ENCODE measurements at regions not wholly inside any gene's neighbourhood (a gene's known extent, or its start where the extent isn't known, plus 50 kb on each side); places are given as distances from the start of the nearest gene placed in this dataset.
"Not testable (repeated sequence)": the region's sequence is repeated elsewhere in the genome, so short reads cannot be mapped to it uniquely, and the experiment has no call there.

DNA sequence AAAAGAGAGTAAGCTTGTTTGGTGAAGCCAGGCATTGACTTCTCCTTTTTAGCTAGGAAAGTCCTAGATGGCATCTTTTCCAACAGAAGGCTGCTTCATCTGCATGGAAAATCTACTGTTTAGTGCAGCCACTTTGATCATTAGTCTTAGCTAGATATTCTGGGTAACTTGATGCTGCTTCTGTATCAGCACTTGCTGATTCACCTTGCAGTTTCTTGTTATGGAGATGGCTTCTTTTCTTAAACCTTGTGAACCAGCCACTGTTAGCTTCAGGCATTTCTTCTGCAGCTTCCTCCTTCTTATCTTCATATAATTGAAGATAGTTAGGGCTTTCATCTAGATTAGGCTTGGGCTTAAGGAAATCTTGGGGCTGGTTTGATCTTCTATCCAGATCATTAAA is 639.7 kb downstream of the TDRD15 start:
- DNase-seq (ENCODE audit: low read depth in 4 of 4, low spot score in 1 of 4): no peak

DNA sequence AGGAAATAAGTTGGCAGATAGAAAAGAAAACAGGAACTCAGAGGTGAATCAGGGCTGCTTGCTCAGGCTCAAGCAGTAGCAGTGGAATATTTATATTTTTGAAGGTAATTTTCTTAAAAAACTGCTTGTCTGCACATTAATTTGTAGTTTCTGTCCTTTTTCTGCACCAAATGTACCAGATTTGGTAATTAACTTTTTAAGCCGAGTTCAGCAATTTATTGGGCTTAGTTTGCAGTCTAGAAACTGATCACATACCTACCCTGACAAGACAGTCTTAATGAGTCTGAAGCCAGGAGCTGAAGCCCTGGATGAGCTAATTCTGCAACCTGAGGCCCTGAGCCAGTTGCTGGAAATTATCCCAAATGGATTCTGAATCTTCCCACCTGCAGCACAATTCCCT is 647.0 kb downstream of the TDRD15 start:
- no peak for DNase-seq (ENCODE audit: low read depth in 4 of 4, low spot score in 1 of 4)

DNA sequence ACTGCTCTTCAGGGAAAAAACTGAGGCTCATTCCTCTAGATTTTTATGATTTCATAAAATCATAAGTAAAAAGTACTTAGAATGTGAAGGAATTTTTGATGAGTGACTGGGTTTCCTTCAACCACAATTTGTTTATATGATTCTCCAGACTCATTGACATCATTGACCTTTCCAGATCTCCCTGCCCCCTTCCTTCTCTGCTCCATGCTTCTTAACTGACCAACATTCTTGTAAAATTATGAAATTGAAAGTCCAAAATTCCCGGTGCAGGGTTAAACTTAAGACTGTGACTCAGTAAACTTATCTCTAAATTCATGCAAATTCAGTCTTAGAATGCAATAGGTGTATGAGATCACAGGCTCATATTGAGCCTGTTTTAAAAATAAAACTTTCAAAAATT is 648.9 kb downstream of the TDRD15 start:
- DNase-seq (ENCODE audit: low read depth in 4 of 4, low spot score in 1 of 4): no peak

DNA sequence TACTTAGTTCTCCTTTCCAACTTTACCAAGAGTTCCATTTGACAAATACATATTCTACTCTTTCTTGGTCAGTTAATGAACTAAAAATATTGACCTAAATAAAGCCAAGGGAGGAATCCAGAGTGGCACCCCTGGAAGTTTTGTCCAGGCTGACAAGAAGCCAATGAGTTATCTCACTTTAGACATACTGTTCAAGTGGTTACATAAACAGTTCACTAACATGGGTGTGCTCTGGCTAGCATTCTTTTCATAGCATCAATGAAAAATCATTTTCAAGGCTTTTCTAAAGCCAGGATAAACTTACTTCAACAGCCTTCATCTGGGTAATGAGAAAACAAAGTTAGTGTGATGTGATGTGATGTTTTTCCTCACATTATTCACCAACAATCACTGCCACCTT is 649.4 kb downstream of the TDRD15 start:
- no peak for DNase-seq (ENCODE audit: low read depth in 4 of 4, low spot score in 1 of 4)

DNA sequence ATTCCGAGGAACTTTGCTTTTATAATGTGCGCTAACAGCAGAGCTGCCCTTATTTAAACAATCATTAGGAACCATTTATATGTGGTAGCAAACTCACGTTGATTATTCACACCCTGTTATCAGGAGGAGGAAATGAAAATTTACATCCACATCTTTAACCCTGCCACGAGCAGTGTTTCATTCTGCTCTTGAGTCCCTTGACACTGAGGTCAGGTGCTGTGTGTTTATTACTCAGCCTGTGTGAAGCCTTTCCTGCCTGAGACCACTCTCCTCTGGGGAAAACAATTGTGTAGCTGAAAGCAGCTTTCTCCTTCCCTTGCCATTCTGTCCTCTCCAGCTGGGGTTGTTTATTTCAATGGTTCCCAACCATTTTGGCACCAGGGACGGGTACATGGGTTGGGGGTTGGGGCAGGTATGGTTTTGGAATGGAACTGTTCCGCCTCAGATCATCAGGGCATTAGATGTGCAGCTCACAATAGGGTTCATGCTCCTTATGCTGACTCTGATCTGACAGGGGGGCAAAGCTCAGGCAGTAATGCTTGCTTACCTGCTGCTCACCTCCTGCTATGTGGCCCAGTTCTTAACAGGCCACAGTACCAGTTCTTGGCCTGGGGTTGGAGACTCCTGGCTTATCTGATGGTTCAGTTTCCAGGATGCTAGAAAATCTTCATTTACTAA is 651.1 kb downstream of the TDRD15 start:
- DNase-seq (ENCODE audit: low read depth in 4 of 4, low spot score in 1 of 4): no peak

DNA sequence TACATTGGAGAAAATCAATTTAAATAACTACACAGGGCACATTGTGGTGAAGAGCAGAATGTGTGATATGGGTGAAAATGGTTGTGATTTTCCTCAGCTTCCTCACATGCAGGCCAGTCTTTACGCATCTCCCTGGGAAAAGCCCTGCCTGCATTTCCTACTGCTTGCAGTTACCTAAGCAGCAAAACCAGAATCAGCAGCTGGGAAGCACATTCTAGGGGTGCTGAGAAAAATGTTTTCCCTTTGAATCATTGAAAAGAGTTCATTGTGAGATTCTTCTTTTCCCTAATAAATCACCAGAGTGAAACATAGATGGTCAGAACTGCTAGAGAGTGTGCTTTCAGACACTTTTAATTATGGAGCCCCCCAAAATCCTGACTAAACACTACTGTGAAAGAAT is 656.0 kb downstream of the TDRD15 start:
- no peak for DNase-seq (ENCODE audit: low read depth in 4 of 4, low spot score in 1 of 4)

DNA sequence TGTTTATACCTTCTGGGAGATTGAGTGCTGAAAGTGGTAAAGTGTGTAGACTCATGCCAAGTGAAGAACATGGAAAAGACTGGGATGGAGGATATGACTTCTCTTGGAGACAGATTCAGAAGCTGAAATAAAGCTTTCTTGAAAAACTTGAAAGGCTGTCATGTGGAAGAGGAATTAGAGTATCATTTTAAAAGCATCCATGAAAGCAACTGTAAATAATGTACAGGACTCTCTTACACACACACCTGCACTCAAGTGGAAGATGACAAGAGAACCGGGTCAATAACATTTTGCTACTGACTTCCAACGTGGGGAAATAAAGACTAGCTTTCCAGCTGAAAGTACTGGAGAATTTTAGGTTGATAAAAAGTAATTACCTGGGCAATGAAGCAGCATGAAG is 658.2 kb downstream of the TDRD15 start:
- no peak for DNase-seq (ENCODE audit: low read depth in 4 of 4, low spot score in 1 of 4)

DNA sequence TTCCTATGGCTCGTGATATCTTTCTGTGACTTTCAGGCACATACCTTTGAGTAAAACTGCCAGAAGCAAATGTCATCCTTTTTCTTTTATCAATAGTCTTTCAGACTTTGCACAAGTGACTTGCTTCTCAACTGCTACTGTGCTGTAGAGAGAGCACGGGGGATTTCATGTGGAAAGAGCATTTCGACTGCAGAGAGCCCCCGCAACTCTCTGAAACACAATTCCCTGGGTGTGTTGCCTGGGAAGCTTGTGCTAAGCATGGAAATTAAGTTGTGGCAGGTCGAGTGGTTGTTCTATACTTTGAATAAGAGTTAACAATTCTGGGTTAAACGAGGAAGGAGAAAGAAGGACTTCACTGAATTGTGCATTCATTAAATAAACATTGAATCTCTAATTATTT is 659.1 kb downstream of the TDRD15 start:
- no peak for DNase-seq (ENCODE audit: low read depth in 4 of 4, low spot score in 1 of 4)

DNA sequence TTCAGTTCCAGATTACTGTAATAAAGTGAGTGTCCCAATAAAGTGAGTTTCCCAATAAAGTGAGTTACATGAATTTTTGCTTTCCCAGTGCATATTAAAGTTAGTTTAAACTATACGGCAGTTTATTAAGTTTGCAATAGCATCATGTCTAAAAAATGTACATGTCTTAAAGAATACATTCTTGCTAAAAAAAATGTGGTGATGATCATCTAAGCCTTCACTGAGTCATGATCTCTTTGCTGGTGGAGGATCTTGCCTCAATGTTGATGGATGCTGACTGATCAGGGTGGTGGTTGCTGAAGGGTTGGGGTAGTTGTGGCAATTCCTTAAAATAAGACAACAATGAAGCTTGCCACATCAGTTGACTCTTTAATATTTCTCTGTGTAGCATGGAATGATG is 664.2 kb downstream of the TDRD15 start:
- no peak for DNase-seq (ENCODE audit: low read depth in 4 of 4, low spot score in 1 of 4)

DNA sequence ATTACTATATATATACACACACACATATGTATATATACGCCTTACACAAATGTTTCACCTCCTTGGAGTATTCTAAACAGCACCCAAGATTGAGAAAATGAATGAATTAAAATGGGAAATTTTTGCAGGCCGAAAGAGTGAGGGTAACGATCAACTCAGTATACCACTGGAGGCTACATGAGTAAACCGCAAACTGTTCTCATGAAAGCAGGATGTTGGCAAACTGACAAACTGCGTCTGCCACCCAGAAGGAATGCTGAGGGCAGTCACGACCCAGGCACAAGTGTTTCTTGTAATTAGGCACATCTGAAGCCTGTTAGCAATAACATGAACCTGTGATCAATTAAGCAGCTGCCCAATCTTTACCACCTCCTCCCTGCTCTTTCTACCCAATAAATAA is 666.5 kb downstream of the TDRD15 start:
- DNase-seq (ENCODE audit: low read depth in 4 of 4, low spot score in 1 of 4): not testable (repeated sequence)

DNA sequence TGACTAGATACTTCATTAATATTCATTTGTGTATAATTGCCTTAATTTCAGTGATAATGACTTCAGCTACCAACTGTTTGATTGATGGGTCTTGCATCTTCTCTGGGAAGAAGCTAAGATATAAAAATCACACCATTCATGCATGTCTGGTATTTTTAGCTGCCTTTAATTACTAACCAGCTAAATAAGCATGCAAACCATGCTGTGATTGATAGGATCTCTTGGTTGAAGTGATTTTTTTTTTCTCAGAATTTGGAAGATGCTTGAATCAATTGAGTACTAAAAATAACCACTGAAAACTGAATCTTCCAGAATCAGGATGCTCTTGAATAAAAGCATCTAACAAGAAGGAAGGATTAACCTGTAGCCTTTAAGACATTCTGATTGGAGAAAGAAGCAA is 668.8 kb downstream of the TDRD15 start:
- DNase-seq (ENCODE audit: low read depth in 4 of 4, low spot score in 1 of 4): no peak

DNA sequence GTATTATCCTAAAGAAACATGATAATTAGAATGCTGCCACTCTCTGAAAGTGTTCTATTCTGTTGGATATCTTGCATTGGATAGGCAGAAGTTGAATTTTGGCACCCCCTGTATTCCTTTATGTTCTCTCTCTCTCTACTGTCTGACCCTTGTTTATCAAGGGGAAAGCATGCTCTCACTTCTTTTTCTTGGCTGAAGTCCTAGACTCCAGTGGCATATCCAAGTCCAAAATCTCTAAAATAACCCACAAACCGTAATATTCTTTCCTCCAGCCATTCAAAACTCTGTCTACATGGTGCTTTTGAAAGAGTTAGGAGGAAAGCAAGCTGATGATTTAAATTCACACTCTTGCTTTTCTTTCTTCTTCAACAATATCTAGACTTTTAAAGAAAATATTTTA is 669.7 kb downstream of the TDRD15 start:
- no peak for DNase-seq (ENCODE audit: low read depth in 4 of 4, low spot score in 1 of 4)

DNA sequence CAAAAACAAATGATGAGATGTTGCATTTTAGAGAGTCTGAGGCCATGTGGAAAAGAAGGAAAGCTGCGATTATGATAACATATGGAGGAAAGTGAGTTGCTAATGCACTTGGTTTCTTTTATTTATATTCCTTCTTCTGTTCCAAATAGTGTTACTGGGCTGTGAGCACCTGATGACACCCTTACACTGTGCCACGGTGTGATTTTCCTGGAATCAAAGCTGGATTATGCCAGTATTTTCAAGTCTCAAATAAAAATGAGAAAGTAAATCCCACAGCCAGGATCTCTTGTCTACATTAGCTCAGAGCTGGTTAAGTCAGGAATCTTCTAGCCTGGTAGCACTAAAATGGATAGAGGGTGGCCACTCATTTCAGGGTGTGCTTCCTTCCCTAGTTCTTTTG is 670.8 kb downstream of the TDRD15 start:
- DNase-seq (ENCODE audit: low read depth in 4 of 4, low spot score in 1 of 4): no peak

DNA sequence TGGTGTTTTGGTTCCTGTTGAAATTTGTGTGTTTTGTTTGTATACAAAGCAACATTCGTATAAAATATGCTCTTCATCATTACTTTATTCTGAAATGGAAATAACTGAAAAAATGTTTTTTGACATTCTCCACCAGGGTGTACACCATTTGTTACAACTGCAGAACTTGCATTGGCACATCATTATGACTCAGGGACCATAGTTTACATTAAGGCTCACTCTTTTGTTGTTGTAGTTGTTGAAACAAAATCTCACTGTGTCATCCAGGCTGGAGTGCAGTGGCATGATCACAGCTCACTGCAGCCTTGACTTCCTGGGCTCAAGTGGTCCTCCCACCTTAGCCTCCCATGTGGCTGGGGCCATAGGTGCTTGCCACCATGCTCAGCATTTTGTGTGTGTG is 676.6 kb downstream of the TDRD15 start:
- DNase-seq (ENCODE audit: low read depth in 4 of 4, low spot score in 1 of 4): no peak

DNA sequence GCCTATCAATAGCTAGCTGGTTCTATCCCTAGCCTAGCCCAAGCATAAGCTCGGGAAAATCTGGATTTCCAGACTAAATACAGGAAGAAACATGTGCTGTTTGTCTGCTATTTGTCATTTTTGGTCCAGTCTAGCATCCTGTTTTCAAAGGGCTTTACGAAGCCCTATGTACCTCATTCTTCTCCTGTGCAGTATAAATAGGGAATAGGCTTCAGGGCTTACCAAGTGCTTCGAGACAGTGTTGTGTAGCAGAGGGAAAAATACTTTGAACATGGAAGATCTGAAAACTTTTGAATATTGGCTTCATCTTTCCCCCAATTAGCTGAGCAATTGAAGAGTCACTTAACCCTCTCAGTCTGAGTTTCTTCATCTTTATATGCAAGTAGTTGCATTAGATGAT is 679.8 kb downstream of the TDRD15 start:
- DNase-seq (ENCODE audit: low read depth in 4 of 4, low spot score in 1 of 4): no peak

DNA sequence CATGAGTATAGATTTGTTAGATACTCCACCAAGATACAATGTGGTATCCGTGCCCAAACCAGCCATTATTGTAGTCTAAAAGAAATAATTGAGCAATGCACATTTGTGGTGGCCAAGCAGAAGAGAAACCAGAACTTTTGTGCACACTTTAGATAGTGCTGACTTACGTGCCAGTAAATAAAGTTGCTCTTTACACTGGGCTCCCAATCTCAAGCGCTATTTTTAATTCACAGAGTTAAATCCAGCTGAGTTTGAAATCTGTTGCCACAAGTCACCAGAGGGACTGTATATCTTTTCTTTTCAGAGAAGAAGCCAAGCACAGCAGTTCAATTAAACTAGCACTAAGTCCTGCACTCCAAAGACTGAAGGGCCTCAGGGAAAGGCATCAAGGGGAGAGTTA is 680.4 kb downstream of the TDRD15 start:
- no peak for DNase-seq (ENCODE audit: low read depth in 4 of 4, low spot score in 1 of 4)

DNA sequence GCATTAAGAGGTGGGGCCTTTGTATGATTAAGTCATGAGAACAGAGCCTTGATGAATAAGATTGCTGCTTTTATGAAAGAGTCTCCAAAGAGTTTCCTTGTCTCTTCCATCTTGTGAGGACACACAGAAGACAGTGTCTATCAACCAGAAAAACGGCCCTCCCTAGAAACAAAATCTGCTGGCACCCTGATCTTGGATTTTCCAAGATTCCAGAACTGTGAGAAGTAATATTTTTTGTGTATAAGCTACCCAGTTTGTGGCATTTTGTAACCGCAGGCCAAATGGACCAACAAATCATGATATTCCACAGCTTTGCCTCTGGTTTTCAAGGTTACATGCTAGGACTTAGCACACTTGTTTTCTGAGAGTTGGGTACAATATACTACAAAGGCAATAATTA is 687.8 kb downstream of the TDRD15 start:
- no peak for DNase-seq (ENCODE audit: low read depth in 4 of 4, low spot score in 1 of 4)

DNA sequence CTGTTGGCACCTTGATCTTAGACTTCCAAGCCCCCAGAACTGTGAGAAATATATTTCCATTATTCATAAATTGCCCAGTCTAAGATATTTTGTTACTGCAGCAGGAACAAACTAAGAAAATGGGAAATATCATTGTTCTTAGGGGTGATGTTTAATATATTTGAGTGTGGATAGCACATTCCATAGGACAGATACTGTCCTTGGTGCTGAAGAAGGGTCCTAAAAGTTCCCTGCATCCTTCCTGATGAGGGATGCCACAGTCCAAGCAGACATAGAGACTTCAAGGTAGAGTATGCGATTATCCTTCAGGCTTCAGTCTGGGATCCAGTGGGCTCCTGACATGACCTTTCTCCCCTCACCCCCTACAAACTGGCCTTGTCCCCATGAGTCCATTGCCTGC is 689.0 kb downstream of the TDRD15 start:
- no peak for DNase-seq (ENCODE audit: low read depth in 4 of 4, low spot score in 1 of 4)

DNA sequence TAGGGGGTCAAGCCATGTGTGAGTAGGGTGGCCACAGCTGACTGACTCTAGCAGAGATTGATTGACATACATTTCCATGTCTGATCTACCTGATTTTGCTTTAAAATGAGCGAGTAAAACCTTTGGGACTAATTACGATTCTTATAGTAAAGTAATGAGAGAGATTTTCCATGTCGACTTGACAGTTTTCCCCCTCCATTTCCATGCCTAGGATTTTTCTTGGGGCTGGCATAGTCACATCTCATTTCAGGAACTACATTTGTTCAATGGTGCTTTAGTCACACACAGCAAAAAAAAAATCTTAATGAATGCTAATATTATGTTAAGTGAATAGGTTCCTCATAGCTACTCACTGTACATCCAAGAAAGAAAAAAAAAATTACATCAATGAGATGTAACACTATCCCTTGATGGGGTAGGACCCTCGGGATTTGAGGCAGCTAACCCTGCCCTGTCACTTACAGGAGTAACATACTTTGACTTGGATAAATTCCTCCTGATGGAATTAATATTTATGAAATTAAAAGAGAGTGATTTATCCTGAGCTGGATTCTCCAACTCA is 690.9 kb downstream of the TDRD15 start:
- DNase-seq (ENCODE audit: low read depth in 4 of 4, low spot score in 1 of 4): no peak

DNA sequence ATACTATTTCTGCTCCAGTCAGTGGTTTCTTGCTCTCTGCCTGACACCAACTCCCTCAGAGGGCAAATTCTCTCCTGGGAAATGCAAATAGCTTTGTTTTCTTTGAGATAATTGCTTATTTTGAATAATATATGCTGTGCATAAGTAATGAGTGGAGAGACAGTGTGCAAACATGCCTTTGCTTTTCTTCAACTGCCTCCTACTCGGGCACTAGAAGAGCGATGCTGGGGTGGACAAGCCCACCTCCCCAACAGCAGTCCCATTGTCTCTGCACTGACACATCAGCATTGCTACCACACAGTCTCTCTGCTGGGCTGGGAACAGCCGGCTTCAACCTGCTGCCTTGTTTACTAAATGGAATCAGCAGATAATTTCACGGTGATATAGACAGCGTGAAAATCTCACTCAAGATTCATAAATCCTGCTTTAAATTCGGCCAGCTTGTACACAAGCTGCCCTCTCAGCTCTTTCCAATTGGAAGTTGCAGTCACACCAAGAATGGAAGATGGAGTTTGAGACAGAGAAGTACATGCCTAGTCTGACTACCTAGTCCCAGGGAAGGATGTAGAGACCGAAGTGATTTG is 694.5 kb downstream of the TDRD15 start:
- DNase-seq (ENCODE audit: low read depth in 4 of 4, low spot score in 1 of 4): no peak

DNA sequence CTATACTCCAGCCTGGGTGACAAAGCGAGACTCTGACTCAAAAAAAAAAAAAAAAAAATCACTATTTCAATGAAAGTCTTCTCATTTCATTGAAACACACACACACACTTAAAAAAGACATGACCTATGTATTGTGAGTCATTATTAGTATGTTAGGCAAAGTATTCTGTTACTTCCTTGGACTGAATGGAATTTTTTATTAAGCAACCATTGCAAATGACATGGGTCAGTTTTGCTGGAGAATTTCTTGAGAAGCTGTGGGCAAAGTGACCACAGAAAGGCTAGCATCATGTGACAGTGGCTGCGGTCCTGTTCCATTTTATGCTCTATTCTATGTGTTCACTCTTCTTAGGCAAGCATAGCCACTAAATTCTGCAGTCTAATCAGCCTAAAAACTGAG is 695.7 kb downstream of the TDRD15 start:
- no peak for DNase-seq (ENCODE audit: low read depth in 4 of 4, low spot score in 1 of 4)

DNA sequence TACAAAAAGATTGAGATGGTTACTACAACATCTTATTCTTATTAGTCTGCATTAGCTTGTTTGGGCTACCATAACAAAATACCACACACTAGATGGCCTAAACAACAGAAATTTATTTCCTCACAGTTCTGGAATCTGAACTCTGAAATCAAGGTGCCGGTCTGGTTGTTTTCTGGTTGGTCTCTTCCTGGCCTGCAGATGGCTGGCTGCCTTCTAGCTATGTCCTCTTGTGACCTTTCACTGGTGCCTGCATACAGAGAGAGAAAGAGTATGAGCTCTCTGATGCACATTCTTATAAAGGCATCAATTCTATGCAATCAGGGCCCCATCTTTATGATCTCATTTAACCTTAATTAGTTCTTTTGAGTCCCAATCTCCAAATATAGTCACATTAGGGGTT is 696.5 kb downstream of the TDRD15 start:
- no peak for DNase-seq (ENCODE audit: low read depth in 4 of 4, low spot score in 1 of 4)

DNA sequence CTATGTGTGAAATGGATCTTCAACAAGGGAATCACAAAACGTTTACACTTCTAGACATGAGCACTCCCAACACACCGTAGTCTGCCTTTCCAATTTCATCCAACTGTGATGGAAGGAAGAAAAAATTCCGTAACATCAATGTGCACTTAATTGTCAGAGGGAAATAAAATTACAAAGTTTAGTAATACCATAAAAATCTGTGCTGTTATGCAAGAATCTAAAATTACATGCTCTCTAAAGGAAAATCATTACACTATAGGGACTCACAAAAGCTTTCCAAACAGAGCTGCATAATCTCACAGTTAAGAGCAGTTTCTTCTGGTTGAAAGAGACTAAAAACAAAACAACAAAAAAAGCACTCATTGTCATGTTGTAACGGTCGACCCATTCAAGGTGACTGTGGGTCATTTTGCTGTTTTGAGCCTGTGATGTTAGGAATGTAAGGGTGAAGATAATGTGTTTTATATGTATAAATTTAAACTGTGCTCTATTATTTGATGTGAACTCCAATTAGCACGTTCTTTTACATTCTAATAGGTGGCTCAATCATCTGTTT is 698.0 kb downstream of the TDRD15 start:
- DNase-seq (ENCODE audit: low read depth in 4 of 4, low spot score in 1 of 4): no peak
